ENCODE measurements at regions not wholly inside any gene's neighbourhood (a gene's known extent, or its start where the extent isn't known, plus 50 kb on each side); places are given as distances from the start of the nearest gene placed in this dataset.
"Not testable (repeated sequence)": the region's sequence is repeated elsewhere in the genome, so short reads cannot be mapped to it uniquely, and the experiment has no call there.

DNA sequence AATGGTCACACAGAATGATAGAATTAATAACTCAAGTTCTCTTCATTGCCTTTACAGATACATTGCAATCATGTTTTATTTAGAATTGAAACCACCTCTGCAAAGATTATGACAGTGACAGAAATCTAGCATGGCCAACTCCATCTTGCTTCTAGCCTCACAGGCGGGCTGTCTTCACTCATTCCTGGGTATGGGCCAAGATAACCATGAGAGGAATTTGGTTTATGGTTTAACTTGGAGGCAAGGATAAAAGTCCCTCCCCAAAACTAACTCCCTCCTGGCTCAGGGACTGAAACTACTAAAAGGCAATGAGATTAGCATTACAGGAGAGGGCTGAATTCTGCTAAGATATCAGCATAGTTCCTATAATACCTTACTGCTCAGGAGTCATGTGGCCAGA is 95.2 kb upstream of the CST7 start:
- Mint-ChIP-seq H3K36me3 (no peaks in the 10 kb centered on the region), H3K27me3 (peaks cover 12% of the 10 kb centered on the region), H3K27ac (no peak overlapping the region), H3K4me3 (no peak overlapping the region), H3K9me3 (ENCODE audit: low read depth) (no peaks in the 10 kb centered on the region), H3K4me1 (peaks cover 1% of the 10 kb centered on the region)
- no peak for DNase-seq
- ATAC-seq = no peak
- CTCF ChIA-PET = no interaction called here

GRCh38 chr20:24855848-24856247 is 93.2 kb upstream of the CST7 start:
- H3K4me3 Mint-ChIP-seq = no peak overlapping the region
- no peak overlapping the region for H3K27ac Mint-ChIP-seq
- H3K27me3 Mint-ChIP-seq = peaks cover 5% of the 10 kb centered on the region
- no peak for ATAC-seq
- no peaks in the 10 kb centered on the region for H3K36me3 Mint-ChIP-seq
- peaks cover 1% of the 10 kb centered on the region for H3K4me1 Mint-ChIP-seq
- H3K9me3 Mint-ChIP-seq (ENCODE audit: low read depth) = no peaks in the 10 kb centered on the region
- CTCF ChIA-PET = interaction anchor here (1.4 kb wide), 1 partner anchor 14 kb away, joined by 5 read pairs; no protein-coding TSS in a partner anchor
- no peak for DNase-seq

DNA sequence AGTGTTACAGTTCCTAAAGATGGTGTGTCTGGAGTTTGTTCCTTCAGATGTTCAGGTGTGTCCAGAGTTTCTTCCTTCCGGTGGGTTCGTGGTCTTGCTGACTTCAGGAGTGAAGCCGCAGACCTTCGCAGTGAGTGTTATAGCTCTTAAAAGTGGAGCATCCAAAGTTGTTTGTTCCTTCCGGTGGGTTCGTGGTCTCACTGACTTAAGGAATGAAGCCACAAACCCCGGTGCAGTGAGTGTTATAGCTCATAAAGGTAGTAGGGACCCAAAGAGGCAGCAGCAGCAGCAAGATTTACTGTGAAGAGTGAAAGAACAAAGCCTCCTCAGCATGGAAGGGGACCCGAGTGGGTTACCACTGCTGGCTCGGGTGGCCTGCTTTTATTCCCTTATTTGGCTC is 90.6 kb upstream of the CST7 start:
- DNase-seq; H3K4me1 Mint-ChIP-seq; H3K27ac Mint-ChIP-seq; H3K4me3 Mint-ChIP-seq; CTCF ChIA-PET; H3K9me3 Mint-ChIP-seq (ENCODE audit: low read depth); H3K36me3 Mint-ChIP-seq; H3K27me3 Mint-ChIP-seq; ATAC-seq: not testable (repeated sequence)

DNA sequence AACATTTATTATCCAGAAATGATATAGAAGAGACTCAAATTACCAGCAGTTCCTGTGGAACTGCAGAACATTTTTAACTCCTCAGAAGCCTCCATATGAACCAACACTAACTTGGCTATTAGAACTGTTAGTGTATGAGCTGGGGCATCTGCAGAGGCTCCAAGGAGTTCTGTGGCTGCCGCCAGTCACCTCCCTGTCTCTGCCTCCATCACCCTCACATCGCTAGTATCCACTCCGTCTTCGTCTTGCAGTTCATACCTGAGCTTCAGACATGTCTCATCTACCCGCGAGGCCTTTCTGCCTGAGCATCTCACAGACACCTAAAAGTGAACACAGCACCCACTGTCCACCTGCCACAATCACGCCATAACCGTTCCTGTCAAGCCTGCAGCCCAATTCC is 89.5 kb upstream of the CST7 start:
- H3K9me3 Mint-ChIP-seq (ENCODE audit: low read depth) = peaks cover 5% of the 10 kb centered on the region
- DNase-seq (no peak), ATAC-seq (no peak)
- no peak overlapping the region for H3K4me3 Mint-ChIP-seq
- CTCF ChIA-PET = no interaction called here
- no peak overlapping the region for H3K27ac Mint-ChIP-seq
- H3K4me1 Mint-ChIP-seq = peaks cover 1% of the 10 kb centered on the region
- H3K36me3 Mint-ChIP-seq = no peaks in the 10 kb centered on the region
- H3K27me3 Mint-ChIP-seq = no peaks in the 10 kb centered on the region

- no peak overlapping the region for H3K4me3 Mint-ChIP-seq
- no peaks in the 10 kb centered on the region for H3K36me3 Mint-ChIP-seq
- CTCF ChIA-PET = no interaction called here
- H3K27me3 Mint-ChIP-seq = no peaks in the 10 kb centered on the region
- no peak overlapping the region for H3K27ac Mint-ChIP-seq
- H3K9me3 Mint-ChIP-seq (ENCODE audit: low read depth) = peaks cover 11% of the 10 kb centered on the region
- H3K4me1 Mint-ChIP-seq = peaks cover 1% of the 10 kb centered on the region
- no peak for DNase-seq
- ATAC-seq = no peak
Measured at GRCh38 chr20:24862186-24862585, 86.9 kb upstream of the CST7 start.

- ATAC-seq (no peak), DNase-seq (no peak)
- Mint-ChIP-seq H3K36me3 (no peaks in the 10 kb centered on the region), H3K4me3 (no peak overlapping the region), H3K9me3 (ENCODE audit: low read depth) (peaks cover 11% of the 10 kb centered on the region), H3K4me1 (peaks cover 1% of the 10 kb centered on the region), H3K27ac (no peak overlapping the region), H3K27me3 (no peaks in the 10 kb centered on the region)
- CTCF ChIA-PET = no interaction called here
Measured at GRCh38 chr20:24862606-24863005, 86.5 kb upstream of the CST7 start.

GRCh38 chr20:24863356-24863755 is 85.7 kb upstream of the CST7 start:
- DNase-seq (no peak), ATAC-seq (no peak)
- H3K36me3 Mint-ChIP-seq = no peaks in the 10 kb centered on the region
- H3K4me1 Mint-ChIP-seq = peaks cover 1% of the 10 kb centered on the region
- no peak overlapping the region for H3K4me3 Mint-ChIP-seq
- CTCF ChIA-PET = no interaction called here
- no peaks in the 10 kb centered on the region for H3K27me3 Mint-ChIP-seq
- H3K9me3 Mint-ChIP-seq (ENCODE audit: low read depth) = peaks cover 11% of the 10 kb centered on the region
- H3K27ac Mint-ChIP-seq = no peak overlapping the region

DNA sequence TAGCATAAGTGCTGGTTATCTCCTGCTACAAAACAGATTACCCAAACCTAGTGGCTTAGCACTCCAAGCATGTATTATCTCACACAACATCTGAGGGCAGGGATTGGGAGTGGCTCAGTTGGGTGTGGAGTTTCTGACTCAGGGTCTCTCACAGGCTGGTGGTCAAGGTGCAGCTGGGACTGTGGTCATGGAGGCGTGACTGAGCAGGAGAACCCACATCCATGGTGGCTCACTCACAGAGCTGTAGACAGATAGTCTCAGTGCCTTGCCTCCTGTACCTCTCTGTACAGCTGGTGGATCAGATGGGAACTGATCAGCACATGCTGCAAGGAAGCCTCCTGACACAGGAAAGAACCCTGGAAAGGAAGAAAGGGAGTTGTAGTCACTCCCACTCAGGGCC is 83.1 kb upstream of the CST7 start:
- Mint-ChIP-seq H3K4me1 (no peaks in the 10 kb centered on the region), H3K36me3 (no peaks in the 10 kb centered on the region), H3K27ac (no peak overlapping the region), H3K9me3 (ENCODE audit: low read depth) (peaks cover 11% of the 10 kb centered on the region), H3K4me3 (no peak overlapping the region), H3K27me3 (no peaks in the 10 kb centered on the region)
- CTCF ChIA-PET = no interaction called here
- no peak for ATAC-seq
- no peak for DNase-seq

DNA sequence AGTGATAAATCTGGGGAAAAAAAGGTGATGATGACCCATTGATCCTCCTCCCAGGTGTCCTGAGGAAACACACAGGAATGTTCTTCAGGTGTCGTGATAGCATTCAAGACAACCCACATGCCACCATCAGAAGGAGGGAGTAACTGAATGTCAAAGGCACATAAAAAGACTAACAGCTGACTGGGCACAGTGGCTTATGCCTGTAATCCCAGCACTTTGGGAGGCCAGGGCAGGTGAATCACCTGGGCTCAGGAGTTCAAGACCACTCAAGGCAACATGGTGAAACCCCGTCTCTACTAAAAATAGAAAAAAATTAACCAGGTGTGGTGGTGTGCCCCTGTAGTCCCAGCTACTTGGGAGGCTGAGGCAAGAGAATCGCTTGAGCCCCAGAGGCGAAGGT is 82.3 kb upstream of the CST7 start:
- CTCF ChIA-PET = no interaction called here
- ATAC-seq = no peak
- Mint-ChIP-seq H3K36me3 (no peaks in the 10 kb centered on the region), H3K9me3 (ENCODE audit: low read depth) (peaks cover 11% of the 10 kb centered on the region), H3K4me3 (no peak overlapping the region), H3K27me3 (no peaks in the 10 kb centered on the region), H3K27ac (no peak overlapping the region), H3K4me1 (no peaks in the 10 kb centered on the region)
- no peak for DNase-seq

GRCh38 chr20:24867556-24867955 is 81.5 kb upstream of the CST7 start:
- H3K27ac Mint-ChIP-seq = no peak overlapping the region
- H3K9me3 Mint-ChIP-seq (ENCODE audit: low read depth) = peaks cover 11% of the 10 kb centered on the region
- CTCF ChIA-PET = no interaction called here
- DNase-seq (no peak), ATAC-seq (no peak)
- H3K4me3 Mint-ChIP-seq = no peak overlapping the region
- no peaks in the 10 kb centered on the region for H3K36me3 Mint-ChIP-seq
- no peaks in the 10 kb centered on the region for H3K4me1 Mint-ChIP-seq
- H3K27me3 Mint-ChIP-seq = no peaks in the 10 kb centered on the region

- no peak overlapping the region for H3K27ac Mint-ChIP-seq
- ATAC-seq = no peak
- H3K36me3 Mint-ChIP-seq = no peaks in the 10 kb centered on the region
- CTCF ChIA-PET = no interaction called here
- H3K9me3 Mint-ChIP-seq (ENCODE audit: low read depth) = peaks cover 11% of the 10 kb centered on the region
- H3K27me3 Mint-ChIP-seq = no peaks in the 10 kb centered on the region
- no peak overlapping the region for H3K4me3 Mint-ChIP-seq
- DNase-seq = no peak
- no peaks in the 10 kb centered on the region for H3K4me1 Mint-ChIP-seq
Measured at GRCh38 chr20:24868396-24868927, 80.6 kb upstream of the CST7 start.

- DNase-seq = no peak
- no peak overlapping the region for H3K27ac Mint-ChIP-seq
- CTCF ChIA-PET = no interaction called here
- no peak for ATAC-seq
- H3K36me3 Mint-ChIP-seq = no peaks in the 10 kb centered on the region
- H3K9me3 Mint-ChIP-seq (ENCODE audit: low read depth) = peaks cover 7% of the 10 kb centered on the region
- H3K4me1 Mint-ChIP-seq = no peaks in the 10 kb centered on the region
- no peak overlapping the region for H3K4me3 Mint-ChIP-seq
- no peaks in the 10 kb centered on the region for H3K27me3 Mint-ChIP-seq
Measured at GRCh38 chr20:24868959-24869358, 80.1 kb upstream of the CST7 start.

DNA sequence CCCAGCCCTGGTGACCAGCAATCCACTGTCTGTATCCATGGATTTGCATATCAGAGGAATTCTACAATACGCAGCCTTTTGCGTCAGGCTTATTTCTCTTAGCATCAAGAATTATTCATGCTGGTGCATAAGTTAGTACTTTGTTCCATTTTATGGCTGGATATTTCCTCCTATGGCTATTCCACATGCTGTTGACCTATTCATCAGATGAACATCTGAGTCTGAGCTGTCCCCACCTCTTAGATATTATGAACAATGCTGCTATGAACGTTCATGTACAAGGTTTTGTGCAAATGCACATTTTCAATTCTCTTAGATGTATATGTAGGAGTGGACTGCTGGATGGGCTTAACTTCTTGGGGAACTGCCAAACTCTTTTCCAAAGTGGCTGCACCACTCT is 79.0 kb upstream of the CST7 start:
- Mint-ChIP-seq H3K4me3 (no peak overlapping the region), H3K36me3 (no peaks in the 10 kb centered on the region), H3K27me3 (no peaks in the 10 kb centered on the region), H3K9me3 (ENCODE audit: low read depth) (peaks cover 3% of the 10 kb centered on the region), H3K27ac (no peak overlapping the region), H3K4me1 (no peaks in the 10 kb centered on the region)
- CTCF ChIA-PET = no interaction called here
- no peak for DNase-seq
- ATAC-seq = no peak

- ATAC-seq = no peak
- Mint-ChIP-seq H3K27me3 (no peaks in the 10 kb centered on the region), H3K27ac (no peak overlapping the region), H3K9me3 (ENCODE audit: low read depth) (no peaks in the 10 kb centered on the region), H3K4me3 (no peak overlapping the region), H3K4me1 (no peaks in the 10 kb centered on the region), H3K36me3 (no peaks in the 10 kb centered on the region)
- no peak for DNase-seq
- CTCF ChIA-PET = no interaction called here
Measured at GRCh38 chr20:24870881-24871280, 78.2 kb upstream of the CST7 start.

GRCh38 chr20:24871480-24872213 is 77.4 kb upstream of the CST7 start:
- CTCF ChIA-PET = no interaction called here
- Mint-ChIP-seq H3K27me3 (no peaks in the 10 kb centered on the region), H3K27ac (no peak overlapping the region), H3K4me3 (no peak overlapping the region), H3K4me1 (no peaks in the 10 kb centered on the region), H3K36me3 (no peaks in the 10 kb centered on the region), H3K9me3 (ENCODE audit: low read depth) (no peaks in the 10 kb centered on the region)
- ATAC-seq (no peak), DNase-seq (no peak)

Data from activated CD8-positive, alpha-beta memory T cell treated with anti-CD3 and anti-CD28 coated beads, Interleukin-2, amount 10 ng/mL, durations not matched to agents 7 days and 5 days (primary cell).